Neuronal stem cell (in vitro differentiated cells): ENCODE measurements at regions not wholly inside any gene's neighbourhood (a gene's known extent, or its start where the extent isn't known, plus 50 kb on each side); places are given as distances from the start of the nearest gene placed in this dataset.

Experiments
- DNase-seq: peaks from one replicate; pipeline ENCODE4 v3.0.0-alpha.2; 2013; ENCODE audit warnings: low spot score
- H2AFZ ChIP-seq: one replicate; pipeline ENCODE4 v1.6.1; 2013; ENCODE audit warnings: mild to moderate bottlenecking, low read length, inconsistent platforms
- H2AK5ac ChIP-seq: 2 replicates; pipeline ENCODE4 v1.6.1; 2013; ENCODE audit warnings: low read depth, mild to moderate bottlenecking, inconsistent platforms, low read length, moderate library complexity, mixed read lengths
- H2BK120ac ChIP-seq: 2 replicates; pipeline ENCODE4 v1.6.1; 2013; ENCODE audit warnings: low read depth, mild to moderate bottlenecking, inconsistent platforms, low read length, moderate library complexity, mixed read lengths
- H2BK12ac ChIP-seq: one replicate; pipeline ENCODE4 v1.6.1; 2013; ENCODE audit warnings: low read length, inconsistent platforms
- H2BK15ac ChIP-seq: 2 replicates; pipeline ENCODE4 v1.6.1; 2013; ENCODE audit warnings: mild to moderate bottlenecking, low read length, inconsistent platforms, mixed read lengths
- H2BK5ac ChIP-seq: one replicate; pipeline ENCODE4 v1.6.1; 2013; ENCODE audit warnings: inconsistent platforms, mild to moderate bottlenecking, low read length, moderate library complexity
- H3K14ac ChIP-seq: one replicate; pipeline ENCODE4 v1.6.1; 2013; ENCODE audit warnings: low read length, inconsistent platforms
- H3K18ac ChIP-seq: 2 replicates; pipeline ENCODE4 v1.6.1; 2013; ENCODE audit warnings: low read length, inconsistent platforms
- H3K23ac ChIP-seq: 2 replicates; pipeline ENCODE4 v1.6.1; 2013; ENCODE audit warnings: low read depth, mild to moderate bottlenecking, mixed read lengths, low read length, inconsistent platforms; ENCODE audit not compliant: poor library complexity
- H3K27ac ChIP-seq: replicated peaks from 3 replicates; pipeline ENCODE4 v1.5.1; 2013; ENCODE audit warnings: low read length, inconsistent platforms
- H3K27me3 ChIP-seq, 3 experiments: 2 replicates each; pipeline ENCODE4 v1.6.1; 2013; ENCODE audit warnings: low read length in 3 of 3, mild to moderate bottlenecking in 2 of 3, inconsistent platforms in 1 of 3, low read depth in 1 of 3, mixed read lengths in 1 of 3, moderate library complexity in 1 of 3; ENCODE audit not compliant: control insufficient read depth in 3 of 3, insufficient read depth in 3 of 3
- H3K36me3 ChIP-seq, 2 donors: replicated peaks in 1 of 2; 2 replicates each; pipeline ENCODE4 v1.6.1; 2013; ENCODE audit warnings: low read length in 2 of 2; ENCODE audit not compliant: control insufficient read depth in 2 of 2, insufficient read depth in 2 of 2
- H3K4ac ChIP-seq: 2 replicates; pipeline ENCODE4 v1.6.1; 2013; ENCODE audit warnings: inconsistent platforms, mild to moderate bottlenecking, low read length, moderate library complexity
- H3K4me1 ChIP-seq, 2 donors: 1 replicate in 1 of 2; 2 replicates in 1 of 2; pipeline ENCODE4 v1.6.1; 2013; ENCODE audit warnings: low read length in 2 of 2, low read depth in 1 of 2; ENCODE audit not compliant: control insufficient read depth in 2 of 2, insufficient read depth in 1 of 2
- H3K4me2 ChIP-seq: one replicate; pipeline ENCODE4 v1.6.1; 2013; ENCODE audit warnings: mild to moderate bottlenecking, low read length, inconsistent platforms; ENCODE audit not compliant: insufficient read depth, poor library complexity, severe bottlenecking
- H3K4me3 ChIP-seq, 2 donors: 2 replicates each; pipeline ENCODE4 v1.5.1; 2013; ENCODE audit warnings: low read length in 2 of 2, mild to moderate bottlenecking in 2 of 2, inconsistent platforms in 1 of 2, moderate library complexity in 1 of 2
- H3K79me1 ChIP-seq: one replicate; pipeline ENCODE4 v1.6.1; 2013; ENCODE audit warnings: low read depth, mild to moderate bottlenecking, inconsistent platforms, low read length, moderate library complexity
- H3K9ac ChIP-seq: one replicate; pipeline ENCODE4 v1.6.1; 2013; ENCODE audit warnings: mild to moderate bottlenecking, low read depth, low read length, inconsistent platforms; ENCODE audit not compliant: poor library complexity
- H3K9me3 ChIP-seq, 2 donors: replicated peaks in 1 of 2; 2 replicates each; pipeline versions ENCODE3 to v1.6.1; 2013; ENCODE audit warnings: low read length in 2 of 2, mild to moderate bottlenecking in 2 of 2, inconsistent platforms in 1 of 2, low read depth in 1 of 2, mixed read lengths in 1 of 2, moderate library complexity in 1 of 2; ENCODE audit not compliant: control insufficient read depth in 2 of 2, insufficient read depth in 1 of 2
- H4K8ac ChIP-seq: one replicate; pipeline ENCODE4 v1.6.1; 2013; ENCODE audit warnings: low read depth, mild to moderate bottlenecking, inconsistent platforms, low read length, moderate library complexity
- H4K91ac ChIP-seq: one replicate; pipeline ENCODE4 v1.6.1; 2013; ENCODE audit warnings: low read length, low read depth, mild to moderate bottlenecking, inconsistent platforms; ENCODE audit not compliant: poor library complexity
- WGBS, 2 donors: extraction: QIAGEN DNeasy Blood & Tissue Kit; methylation state at CpG; one replicate each; pipeline ENCODE4 v1.1.7; 2013; ENCODE audit warnings: missing lambda C conversion rate in 2 of 2, mixed read lengths in 1 of 2; ENCODE audit not compliant: insufficient read length in 2 of 2, insufficient replicate concordance in 1 of 2; ENCODE audit errors: extremely low coverage in 2 of 2; 5-methylcytosine and 5-hydroxymethylcytosine counted together

- WGBS, 2 donors, result no CpG with 5 or more reads among the region's 7 CpGs
- Histone ChIP-seq H2BK5ac (no peak overlapping the region), H4K91ac (no peak overlapping the region), H2BK12ac (no peak overlapping the region), H3K4me3 (no peak overlapping the region), H4K8ac (no peak overlapping the region), H3K27me3 (no peaks in the 10 kb centered on the region), H3K9me3 (peaks cover 0 to 2% of the 10 kb centered on the region in 2 donors), H2AFZ (peak overlapping the region; percentile 41), H3K4me2 (no peak overlapping the region), H3K23ac (no peak overlapping the region), H3K4ac (no peak overlapping the region), H2BK15ac (no peak overlapping the region), H2AK5ac (peak overlapping the region; percentile 89), H3K4me1 (peaks cover 3 to 5% of the 10 kb centered on the region in 2 donors), H3K27ac (no peak overlapping the region), H3K9ac (no peak overlapping the region), H3K36me3 (no peaks in the 10 kb centered on the region), H3K14ac (no peak overlapping the region), H2BK120ac (no peak overlapping the region), H3K79me1 (peaks cover 1% of the 10 kb centered on the region), H3K18ac (peak overlapping the region; percentile 89)
- DNase-seq, result no peak
Measured at GRCh38 chr6:23633996-23634395, 492.0 kb upstream of the NRSN1 start.

- Histone ChIP-seq H3K79me1 (peaks cover 1% of the 10 kb centered on the region), H2BK12ac (no peak overlapping the region), H4K8ac (no peak overlapping the region), H2BK5ac (no peak overlapping the region), H4K91ac (no peak overlapping the region), H3K18ac (no peak overlapping the region), H2AFZ (no peak overlapping the region), H3K4me2 (no peak overlapping the region), H3K9me3 (peaks cover 0 to 2% of the 10 kb centered on the region in 2 donors), H3K27ac (no peak overlapping the region), H3K23ac (no peak overlapping the region), H3K4me3 (no peak overlapping the region), H3K9ac (no peak overlapping the region), H3K14ac (no peak overlapping the region), H3K27me3 (no peaks in the 10 kb centered on the region), H3K4ac (no peak overlapping the region), H2BK120ac (no peak overlapping the region), H3K4me1 (peaks cover 3 to 5% of the 10 kb centered on the region in 2 donors), H2BK15ac (no peak overlapping the region), H3K36me3 (no peaks in the 10 kb centered on the region), H2AK5ac (no peak overlapping the region)
- WGBS, 2 donors, result no CpG with 5 or more reads among the region's 4 CpGs
- no peak for DNase-seq
Measured at GRCh38 chr6:23635150-23635549, 490.9 kb upstream of the NRSN1 start.

GRCh38 chr6:23637296-23637695 lies 488.7 kb upstream of the NRSN1 start:
- Histone ChIP-seq H3K4me3 (no peak overlapping the region), H3K4me2 (no peak overlapping the region), H2BK15ac (no peak overlapping the region), H3K18ac (no peak overlapping the region), H3K4me1 (peaks cover 3 to 5% of the 10 kb centered on the region in 2 donors), H3K14ac (no peak overlapping the region), H3K9me3 (peaks cover 0 to 2% of the 10 kb centered on the region in 2 donors), H3K79me1 (peaks cover 1% of the 10 kb centered on the region), H3K36me3 (no peaks in the 10 kb centered on the region), H2BK5ac (no peak overlapping the region), H3K9ac (no peak overlapping the region), H3K23ac (no peak overlapping the region), H2BK120ac (no peak overlapping the region), H3K27ac (no peak overlapping the region), H3K4ac (no peak overlapping the region), H2AFZ (no peak overlapping the region), H4K8ac (no peak overlapping the region), H3K27me3 (no peaks in the 10 kb centered on the region), H4K91ac (no peak overlapping the region), H2BK12ac (no peak overlapping the region), H2AK5ac (no peak overlapping the region)
- no CpG with 5 or more reads among the region's 6 CpGs for WGBS, 2 donors
- no peak for DNase-seq

DNA sequence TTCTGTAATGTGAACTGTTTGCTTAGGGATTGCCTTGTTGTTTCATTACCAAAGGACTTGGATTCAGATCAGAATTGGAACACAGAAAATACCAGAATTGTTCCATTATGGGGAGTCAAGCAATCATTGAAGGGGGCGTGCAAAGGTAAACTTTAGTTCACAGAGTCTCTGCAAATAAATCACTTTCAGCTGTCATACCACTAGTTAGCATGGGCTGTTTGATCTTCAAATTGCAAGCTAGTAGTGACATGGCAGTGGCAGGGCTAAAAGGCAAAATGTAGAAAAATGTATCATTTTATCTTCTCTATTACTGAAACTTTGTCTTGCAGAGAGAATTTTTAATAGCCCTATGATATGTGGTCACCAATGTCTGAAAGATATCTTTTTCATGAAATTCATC lies 483.2 kb upstream of the NRSN1 start:
- Histone ChIP-seq H3K23ac (no peak overlapping the region), H3K9me3 (no peaks in the 10 kb centered on the region), H3K4me1 (no peaks in the 10 kb centered on the region), H4K8ac (no peak overlapping the region), H2AFZ (peak overlapping the region; percentile 0), H2BK15ac (no peak overlapping the region), H3K4me3 (no peak overlapping the region), H2BK12ac (no peak overlapping the region), H3K4me2 (no peak overlapping the region), H3K27me3 (no peaks in the 10 kb centered on the region), H3K27ac (no peak overlapping the region), H2BK120ac (no peak overlapping the region), H3K79me1 (no peaks in the 10 kb centered on the region), H3K14ac (no peak overlapping the region), H3K9ac (no peak overlapping the region), H2AK5ac (no peak overlapping the region), H3K18ac (no peak overlapping the region), H3K36me3 (no peaks in the 10 kb centered on the region), H3K4ac (no peak overlapping the region), H4K91ac (no peak overlapping the region), H2BK5ac (no peak overlapping the region)
- no peak for DNase-seq
- WGBS, 2 donors, result no CpG with 5 or more reads among the region's 1 CpG
